Prostate gland (tissue), 2 donors: ENCODE measurements at regions not wholly inside any gene's neighbourhood (a gene's known extent, or its start where the extent isn't known, plus 50 kb on each side); places are given as distances from the start of the nearest gene placed in this dataset.

ENCODE experiments used
- DNase-seq: peaks from one replicate; pipeline ENCODE4 v3.0.0-alpha.2; 2019; ENCODE audit warnings: low spot score
- H3K27ac ChIP-seq, 2 donors: fragments of 200-600 bp; sonication (generic); 2 replicates each; pipeline ENCODE4 v1.5.1; 2017 to 2019
- H3K27me3 ChIP-seq: fragments of 200-600 bp; sonication (generic); replicated peaks from 2 replicates; pipeline ENCODE4 v1.5.1; 2019; ENCODE audit not compliant: insufficient read depth
- H3K36me3 ChIP-seq, 2 donors: fragments of 200-600 bp; sonication (generic); 1 replicate in 1 of 2; 2 replicates in 1 of 2; pipeline versions ENCODE4 v1.5.1 to v1.8.1; 2017 to 2019
- H3K4me1 ChIP-seq: fragments of 200-600 bp; sonication (generic); replicated peaks from 2 replicates; pipeline ENCODE4 v1.5.1; 2019
- H3K4me3 ChIP-seq, 2 donors: fragments of 200-600 bp; sonication (generic); 2 replicates each; pipeline ENCODE4 v1.5.1; 2017 to 2019
- H3K9me3 ChIP-seq: fragments of 200-600 bp; sonication (generic); 2 replicates; pipeline ENCODE4 v1.5.1; 2017
- POLR2A ChIP-seq: fragments of 450-650 bp; IDR thresholded peaks from one replicate; pipeline ENCODE4 v1.6.1; 2016; ENCODE audit warnings: antibody characterized with exemption, mild to moderate bottlenecking
- POLR2AphosphoS5 ChIP-seq: sonication (generic); formaldehyde crosslinking; IDR thresholded peaks from one replicate; pipeline ENCODE4 v1.6.1; 2017; ENCODE audit warnings: antibody characterized with exemption
- WGBS: methylation state at CpG from one replicate; pipeline ENCODE4 v1.1.5; 2018; 5-methylcytosine and 5-hydroxymethylcytosine counted together
- intact Hi-C: fragments of 100-400 bp; cut with DNase I; formaldehyde crosslinking; loops from one replicate; pipeline ENCODE4 v1.14.2; 2022
- TF ChIP-seq, protein P1 (sequence below), 4 experiments: fragments of 200-600 bp in 2 of 4; fragments of 450-650 bp in 2 of 4; sonication (generic) in 2 of 4; IDR thresholded peaks; 1 replicate in 3 of 4; 2 replicates in 1 of 4; pipeline ENCODE4 v1.5.1; 2016 to 2019; ENCODE audit warnings: antibody characterized with exemption in 4 of 4, mild to moderate bottlenecking in 2 of 4, moderate library complexity in 2 of 4

DNA sequence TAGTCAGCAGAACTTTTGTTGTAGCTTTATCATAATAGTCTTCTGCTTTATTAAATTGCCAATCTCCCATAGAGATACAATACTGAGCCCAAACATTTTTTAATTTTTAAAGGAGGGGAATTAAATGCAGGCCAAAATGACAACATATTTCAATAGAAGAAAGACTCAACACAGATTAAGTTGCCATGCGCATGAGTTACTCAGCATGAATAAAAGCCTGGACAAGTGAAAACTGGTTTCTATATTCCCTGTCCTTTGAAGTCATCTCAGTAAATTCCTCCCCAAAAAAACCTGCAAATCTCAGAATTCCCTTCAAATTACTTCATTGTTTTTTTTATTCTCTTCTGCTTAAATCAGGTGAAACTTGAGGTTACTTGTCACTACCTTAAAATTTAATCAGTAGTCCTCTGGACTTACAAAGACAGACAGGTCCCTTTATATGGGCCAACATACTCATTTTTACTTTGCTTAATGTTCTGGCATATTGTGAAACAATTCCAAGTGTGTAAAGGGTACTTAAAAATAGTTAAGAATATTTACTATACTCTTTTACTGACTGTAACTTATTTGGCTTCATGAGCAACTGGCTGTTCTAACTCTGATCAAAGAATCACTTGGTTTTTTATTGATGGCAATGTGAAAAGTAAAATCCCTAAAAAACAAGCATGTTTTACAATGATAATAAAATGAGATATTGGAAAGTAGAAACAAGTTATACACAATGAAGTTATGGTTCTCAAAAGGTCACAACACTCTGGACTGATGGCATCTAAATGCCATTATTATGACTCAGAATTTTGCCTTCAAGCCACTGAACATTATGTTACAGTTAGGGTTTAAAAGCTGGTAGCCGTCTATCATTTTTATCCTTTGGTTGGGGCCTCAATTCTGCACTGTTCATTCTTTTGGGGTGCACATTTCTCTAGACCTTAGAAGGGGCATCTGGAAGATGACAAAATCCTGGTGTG lies 49.9 kb upstream of the COL21A1 start:
- intact Hi-C loops: loop anchor here (10.0 kb wide), 3 partner anchors 253 to 1023 kb away; no protein-coding TSS in a partner anchor
- no peaks in the 10 kb centered on the region for H3K9me3 ChIP-seq
- 48% methylated on average over 2 of the region's 2 CpGs for WGBS

More for the DNA sequence above, 49.9 kb upstream of the COL21A1 start:
- Histone ChIP-seq H3K36me3 (no peaks in the 10 kb centered on the region), H3K4me1 (no peaks in the 10 kb centered on the region), H3K27me3 (no peaks in the 10 kb centered on the region), H3K4me3 (no peak overlapping the region), H3K27ac (no peak overlapping the region)
- no peak for DNase-seq
- no peak for TF ChIP-seq POLR2A
- TF ChIP-seq, protein P1, sequence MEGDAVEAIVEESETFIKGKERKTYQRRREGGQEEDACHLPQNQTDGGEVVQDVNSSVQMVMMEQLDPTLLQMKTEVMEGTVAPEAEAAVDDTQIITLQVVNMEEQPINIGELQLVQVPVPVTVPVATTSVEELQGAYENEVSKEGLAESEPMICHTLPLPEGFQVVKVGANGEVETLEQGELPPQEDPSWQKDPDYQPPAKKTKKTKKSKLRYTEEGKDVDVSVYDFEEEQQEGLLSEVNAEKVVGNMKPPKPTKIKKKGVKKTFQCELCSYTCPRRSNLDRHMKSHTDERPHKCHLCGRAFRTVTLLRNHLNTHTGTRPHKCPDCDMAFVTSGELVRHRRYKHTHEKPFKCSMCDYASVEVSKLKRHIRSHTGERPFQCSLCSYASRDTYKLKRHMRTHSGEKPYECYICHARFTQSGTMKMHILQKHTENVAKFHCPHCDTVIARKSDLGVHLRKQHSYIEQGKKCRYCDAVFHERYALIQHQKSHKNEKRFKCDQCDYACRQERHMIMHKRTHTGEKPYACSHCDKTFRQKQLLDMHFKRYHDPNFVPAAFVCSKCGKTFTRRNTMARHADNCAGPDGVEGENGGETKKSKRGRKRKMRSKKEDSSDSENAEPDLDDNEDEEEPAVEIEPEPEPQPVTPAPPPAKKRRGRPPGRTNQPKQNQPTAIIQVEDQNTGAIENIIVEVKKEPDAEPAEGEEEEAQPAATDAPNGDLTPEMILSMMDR (IDR thresholded peaks at IDR 0.05): no peak
- no peak for TF ChIP-seq POLR2AphosphoS5
